ENCODE measurements at regions not wholly inside any gene's neighbourhood (a gene's known extent, or its start where the extent isn't known, plus 50 kb on each side); places are given as distances from the start of the nearest gene placed in this dataset.

GRCh38 chr7:18343047-18343446, 152.5 kb upstream of the HDAC9 start:
- no peak overlapping the region for H3K27ac Mint-ChIP-seq
- H3K9me3 Mint-ChIP-seq: peaks cover 9% of the 10 kb centered on the region
- H3K4me1 ChIP-seq: no peaks in the 10 kb centered on the region
- H4K20me1 ChIP-seq (ENCODE audit: low read depth): no peaks in the 10 kb centered on the region
- no peaks in the 10 kb centered on the region for H3K27me3 ChIP-seq
- H3K4me2 ChIP-seq: no peak overlapping the region
- H2AFZ ChIP-seq (replicated peaks): no peak overlapping the region
- H3F3A ChIP-seq (ENCODE audit: low read depth): no peaks in the 10 kb centered on the region
- no peak overlapping the region for H3K27ac ChIP-seq
- no peak overlapping the region for H3K4me3 ChIP-seq
- no peaks in the 10 kb centered on the region for H3K36me3 Mint-ChIP-seq
- no peaks in the 10 kb centered on the region for H3K4me1 Mint-ChIP-seq
- H3K9ac ChIP-seq: no peak overlapping the region
- peaks cover 3% of the 10 kb centered on the region for H3K27me3 Mint-ChIP-seq (ENCODE audit: insufficient read depth, low read depth)
- DNase-seq (ENCODE audit: low spot score): no peak
- H3K4me3 Mint-ChIP-seq: no peak overlapping the region
- H3K9me3 ChIP-seq (ENCODE audit: low read depth): no peaks in the 10 kb centered on the region
- no peaks in the 10 kb centered on the region for H3K36me3 ChIP-seq
- H3K79me2 ChIP-seq (ENCODE audit: low read depth): no peaks in the 10 kb centered on the region
- TF ChIP-seq EZH2 (IDR thresholded peaks at IDR 0.05): no peak
- no peak for TF ChIP-seq EZH2phosphoT487 (IDR thresholded peaks at IDR 0.05)
- no peak for TF ChIP-seq CTCF (IDR thresholded peaks at IDR 0.05)

- Histone ChIP-seq H2AFZ (replicated peaks) (no peak overlapping the region), H3K27me3 (no peaks in the 10 kb centered on the region), H3F3A (ENCODE audit: low read depth) (no peaks in the 10 kb centered on the region), H3K4me3 (no peak overlapping the region), H3K4me1 (no peaks in the 10 kb centered on the region), H3K27ac (no peak overlapping the region), H3K4me2 (no peak overlapping the region), H3K79me2 (ENCODE audit: low read depth) (no peaks in the 10 kb centered on the region), H4K20me1 (ENCODE audit: low read depth) (no peaks in the 10 kb centered on the region), H3K9ac (no peak overlapping the region), H3K36me3 (no peaks in the 10 kb centered on the region), H3K9me3 (ENCODE audit: low read depth) (no peaks in the 10 kb centered on the region)
- H3K36me3 Mint-ChIP-seq: no peaks in the 10 kb centered on the region
- H3K27me3 Mint-ChIP-seq (ENCODE audit: insufficient read depth, low read depth): peaks cover 3% of the 10 kb centered on the region
- H3K4me3 Mint-ChIP-seq: no peak overlapping the region
- no peaks in the 10 kb centered on the region for H3K4me1 Mint-ChIP-seq
- no peak for DNase-seq (ENCODE audit: low spot score)
- peaks cover 9% of the 10 kb centered on the region for H3K9me3 Mint-ChIP-seq
- no peak overlapping the region for H3K27ac Mint-ChIP-seq
- TF ChIP-seq EZH2 (IDR thresholded peaks at IDR 0.05): no peak
- TF ChIP-seq EZH2phosphoT487 (IDR thresholded peaks at IDR 0.05): no peak
- no peak for TF ChIP-seq CTCF (IDR thresholded peaks at IDR 0.05)
Measured at GRCh38 chr7:18344536-18344935, 151.0 kb upstream of the HDAC9 start.

GRCh38 chr7:18345641-18346234, 149.8 kb upstream of the HDAC9 start:
- Mint-ChIP-seq H3K27ac (no peak overlapping the region), H3K9me3 (peaks cover 9% of the 10 kb centered on the region), H3K4me1 (no peaks in the 10 kb centered on the region), H3K4me3 (no peak overlapping the region), H3K36me3 (no peaks in the 10 kb centered on the region), H3K27me3 (ENCODE audit: insufficient read depth, low read depth) (peaks cover 3% of the 10 kb centered on the region)
- no peak overlapping the region for H3K27ac ChIP-seq
- H4K20me1 ChIP-seq (ENCODE audit: low read depth): no peaks in the 10 kb centered on the region
- TF ChIP-seq EZH2phosphoT487 (IDR thresholded peaks at IDR 0.05): no peak
- no peak for TF ChIP-seq EZH2 (IDR thresholded peaks at IDR 0.05)
- TF ChIP-seq CTCF (IDR thresholded peaks at IDR 0.05): peak; percentile 91
- no peaks in the 10 kb centered on the region for H3K9me3 ChIP-seq (ENCODE audit: low read depth)
- H3K4me3 ChIP-seq: no peak overlapping the region
- H3K36me3 ChIP-seq: no peaks in the 10 kb centered on the region
- H2AFZ ChIP-seq (replicated peaks): no peak overlapping the region
- no peak overlapping the region for H3K4me2 ChIP-seq
- H3K4me1 ChIP-seq: no peaks in the 10 kb centered on the region
- H3K9ac ChIP-seq: no peak overlapping the region
- H3K79me2 ChIP-seq (ENCODE audit: low read depth): no peaks in the 10 kb centered on the region
- peak; percentile 68 for DNase-seq (ENCODE audit: low spot score)
- no peaks in the 10 kb centered on the region for H3K27me3 ChIP-seq
- H3F3A ChIP-seq (ENCODE audit: low read depth): no peaks in the 10 kb centered on the region

All from neural progenitor cell (in vitro differentiated cells).